HG03469 (cell line): ENCODE measurements at regions not wholly inside any gene's neighbourhood (a gene's known extent, or its start where the extent isn't known, plus 50 kb on each side); places are given as distances from the start of the nearest gene placed in this dataset.
A peak's percentile ranks its signal among the peaks of the same experiment; 100 is the strongest.
"Not testable (repeated sequence)": the region's sequence is repeated elsewhere in the genome, so short reads cannot be mapped to it uniquely, and the experiment has no call there.

Experiments
- ATAC-seq: cut with Tn5 transposase; IDR thresholded peaks from one replicate; pipeline ENCODE4 v1.9.1; 2021; ENCODE audit warnings: mild to moderate bottlenecking, moderate library complexity, moderate number of reproducible peaks; ENCODE audit not compliant: unreplicated experiment

DNA sequence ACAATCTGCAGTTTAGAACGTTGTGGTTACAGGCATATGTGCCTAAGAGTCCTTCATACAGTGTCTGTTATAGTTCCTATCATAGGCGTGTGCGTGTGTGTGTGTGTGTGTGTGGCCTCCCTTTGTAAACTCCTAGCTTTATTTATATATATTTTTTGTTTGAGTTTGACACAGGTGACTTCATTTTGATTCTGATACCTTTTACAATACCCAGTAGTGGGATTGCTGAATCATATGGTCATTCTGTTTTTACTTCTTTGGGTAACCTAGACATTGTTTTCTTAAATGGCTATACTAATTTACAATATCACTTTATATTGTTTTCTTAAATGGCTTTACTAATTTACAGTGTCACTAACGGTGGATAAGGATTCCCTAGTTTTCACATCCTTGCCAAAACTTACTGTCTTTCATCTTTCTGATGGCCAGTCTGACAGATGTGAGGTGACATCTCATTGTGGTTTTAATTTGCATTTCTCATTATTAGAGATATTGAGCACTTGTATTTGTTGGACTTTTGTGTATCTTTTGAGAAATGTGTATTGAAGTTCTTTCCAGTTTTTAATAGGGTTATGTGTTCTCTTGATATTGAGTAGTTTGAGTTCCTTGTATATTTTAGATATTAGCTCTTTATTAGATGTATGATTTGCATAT lies 211.1 kb upstream of the NUDT6 start:
- peak; percentile 51 for ATAC-seq

DNA sequence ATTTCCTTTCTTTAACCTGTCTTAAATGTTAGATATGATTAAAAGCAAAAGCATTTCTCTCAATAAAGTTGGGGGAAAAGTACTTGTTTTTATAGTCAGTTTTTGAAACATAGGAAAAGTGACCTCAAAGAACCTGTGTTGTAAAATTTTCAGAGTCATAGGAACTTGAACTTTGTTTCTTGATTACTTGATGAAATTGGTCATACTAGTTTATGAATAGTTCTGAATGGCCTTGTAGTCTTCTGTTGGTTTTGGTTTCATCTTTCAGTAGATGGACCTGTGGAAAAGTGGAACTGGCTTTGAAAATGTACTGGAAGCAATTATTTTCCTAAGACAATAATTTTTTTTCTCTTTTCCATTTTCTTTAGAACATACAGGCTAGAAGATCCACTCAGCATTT lies 222.2 kb upstream of the NUDT6 start:
- no peak for ATAC-seq

- ATAC-seq, result no peak
These were observed 236.2 kb upstream of the NUDT6 start for GRCh38 chr4:123158576-123158975.

DNA sequence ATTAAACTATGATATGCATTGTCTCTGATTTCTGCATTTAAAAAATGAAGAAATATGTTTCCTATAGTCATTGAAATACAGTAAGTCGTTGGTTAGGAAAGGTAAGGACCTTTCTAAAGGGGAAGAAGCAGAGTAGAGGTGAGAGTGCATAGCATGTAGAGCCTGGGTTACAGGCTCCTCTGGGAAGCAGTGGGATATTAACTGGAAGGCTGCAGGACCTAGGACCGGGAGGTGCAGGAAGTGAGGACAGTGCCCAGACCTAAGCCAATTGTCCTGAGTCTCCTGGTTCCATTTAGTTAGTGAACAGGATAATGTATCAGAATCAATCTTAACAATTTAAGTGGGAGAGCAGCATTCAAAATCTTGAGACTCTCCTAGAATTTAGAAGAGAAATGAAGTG lies 237.1 kb upstream of the NUDT6 start:
- no peak for ATAC-seq

DNA sequence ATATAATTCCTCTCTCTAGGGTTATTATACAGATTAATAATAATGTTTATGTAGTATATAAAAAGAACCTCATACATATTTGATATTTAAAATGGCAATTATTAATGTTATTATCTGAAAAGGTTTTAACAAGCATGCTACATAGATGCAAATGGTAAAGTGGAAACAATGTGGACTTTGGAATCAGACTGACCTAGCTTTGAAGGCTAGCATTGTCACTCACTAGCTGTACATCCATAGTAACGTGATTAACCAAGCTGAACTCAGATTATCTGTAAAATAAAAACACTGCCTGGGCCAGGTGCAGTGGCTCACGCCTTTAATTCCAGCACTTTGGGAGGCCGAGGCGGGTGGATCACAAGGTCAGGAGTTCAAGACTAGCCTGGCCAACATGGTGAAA lies 233.7 kb upstream of the SPRY1 start:
- no peak for ATAC-seq

DNA sequence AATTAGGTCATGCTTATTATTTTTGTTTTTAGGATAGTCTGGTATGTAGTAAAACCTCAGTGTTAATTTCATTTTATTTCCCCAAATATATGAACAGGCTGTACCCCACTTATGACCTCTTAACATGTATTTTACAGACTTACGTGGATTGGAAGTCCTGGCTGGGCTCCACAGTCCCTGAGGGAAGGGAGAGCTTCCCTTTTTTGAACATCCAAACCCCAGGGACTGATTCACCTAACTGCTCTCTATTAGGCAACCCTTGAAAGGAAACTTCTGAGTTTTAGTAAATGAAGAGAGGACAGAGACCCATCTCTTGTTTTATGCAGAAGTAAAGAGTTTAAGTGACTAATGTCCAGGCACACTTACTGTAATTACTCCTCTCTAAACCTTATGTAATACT lies 233.1 kb upstream of the SPRY1 start:
- ATAC-seq, result no peak

DNA sequence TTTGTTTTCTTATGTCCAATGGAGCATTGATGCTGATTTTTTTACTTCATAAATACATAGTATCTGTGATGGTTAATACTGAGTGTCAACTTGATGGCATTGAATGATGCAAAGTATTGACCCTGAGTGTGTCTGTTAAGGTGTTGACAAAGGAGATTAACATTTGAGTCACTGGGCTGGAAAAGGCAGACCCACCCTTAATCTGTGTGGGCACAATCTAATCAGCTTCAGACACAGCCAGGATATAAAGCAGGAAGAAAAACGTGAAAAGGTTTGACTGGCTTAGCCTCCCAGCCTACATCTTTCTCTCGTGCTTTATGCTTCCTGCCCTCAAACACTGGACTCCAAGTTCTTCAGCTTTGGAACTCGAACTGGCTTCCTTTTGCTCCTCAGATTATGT lies 230.6 kb upstream of the SPRY1 start:
- ATAC-seq, result no peak

DNA sequence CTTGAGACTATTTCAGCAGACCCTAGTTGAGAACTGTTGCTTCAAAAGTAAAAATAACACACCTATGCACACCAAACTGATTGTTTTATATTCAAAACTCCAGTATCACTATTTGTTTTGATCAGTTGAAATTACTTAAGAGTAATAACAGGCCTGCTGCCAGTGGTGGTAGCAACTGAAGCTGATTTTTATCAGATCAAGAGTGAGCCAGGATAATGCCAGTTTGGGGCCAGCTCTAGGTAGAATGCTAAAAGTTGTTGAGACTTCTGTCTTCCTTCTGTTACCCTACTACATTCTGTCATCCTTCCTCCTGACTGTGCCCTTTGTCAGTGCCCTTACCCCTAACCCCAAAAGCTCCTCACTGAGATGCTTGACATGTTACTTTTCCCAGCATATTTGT lies 228.7 kb upstream of the SPRY1 start:
- no peak for ATAC-seq

- ATAC-seq, result no peak
These were observed 227.8 kb upstream of the SPRY1 start for GRCh38 chr4:123168812-123169211.

DNA sequence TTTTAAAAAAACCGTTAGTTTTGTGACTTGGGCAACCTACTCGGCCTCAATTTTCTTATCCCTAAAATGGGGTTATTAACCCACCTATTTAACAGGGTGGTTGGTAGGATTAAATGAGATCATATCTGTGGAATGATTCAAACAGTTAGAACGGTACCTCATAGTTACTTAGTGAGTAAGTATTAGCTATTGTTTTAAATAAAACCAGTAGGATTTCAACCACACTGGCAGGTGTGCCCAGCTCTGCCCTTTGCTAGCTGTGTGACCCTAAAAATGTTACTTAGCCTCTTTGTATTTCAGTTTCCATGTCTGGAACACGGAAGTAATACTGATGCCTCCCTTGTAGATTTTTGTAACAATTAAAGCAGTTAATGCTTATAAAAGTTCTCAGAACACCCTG lies 225.8 kb upstream of the SPRY1 start:
- ATAC-seq, result no peak

- no peak for ATAC-seq
These were observed 220.0 kb upstream of the SPRY1 start for GRCh38 chr4:123176605-123177004.

DNA sequence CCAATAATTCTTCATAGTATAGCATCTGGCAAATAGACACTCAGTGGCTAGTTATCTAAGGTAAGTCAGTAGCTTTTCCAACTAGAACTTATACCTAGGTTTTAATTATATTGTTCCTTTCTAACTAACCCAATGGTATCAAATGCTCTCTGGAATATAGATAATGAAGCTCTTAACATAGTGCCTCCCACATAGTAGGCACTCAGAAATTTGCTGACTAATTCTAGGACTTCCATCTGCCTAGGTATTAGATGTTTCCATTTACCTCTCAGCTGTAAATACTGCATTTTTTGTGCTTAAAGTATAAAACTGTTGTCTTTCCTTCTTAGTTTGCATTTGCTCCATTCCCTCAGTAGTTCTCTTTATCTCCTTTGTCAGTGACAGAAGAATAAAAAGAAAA lies 214.3 kb upstream of the SPRY1 start:
- ATAC-seq, result no peak

DNA sequence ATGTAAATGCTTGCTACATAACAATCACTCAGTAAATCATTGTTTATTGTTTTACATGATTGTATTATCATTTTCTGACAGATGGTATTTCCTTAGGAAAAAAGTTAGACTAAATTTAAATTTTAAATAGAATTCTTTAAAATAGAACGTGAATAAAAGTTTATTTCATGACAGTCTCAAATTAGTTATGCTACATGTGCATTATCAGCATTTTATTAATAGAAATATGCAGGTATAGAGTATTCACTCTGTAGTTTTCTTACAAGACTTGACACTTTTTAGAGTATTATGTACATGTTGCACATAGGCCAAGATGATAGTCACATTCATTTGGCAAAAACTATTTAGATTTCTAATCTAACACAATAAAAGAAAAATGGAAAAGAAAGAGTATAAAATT lies 213.3 kb upstream of the SPRY1 start:
- ATAC-seq, result no peak

DNA sequence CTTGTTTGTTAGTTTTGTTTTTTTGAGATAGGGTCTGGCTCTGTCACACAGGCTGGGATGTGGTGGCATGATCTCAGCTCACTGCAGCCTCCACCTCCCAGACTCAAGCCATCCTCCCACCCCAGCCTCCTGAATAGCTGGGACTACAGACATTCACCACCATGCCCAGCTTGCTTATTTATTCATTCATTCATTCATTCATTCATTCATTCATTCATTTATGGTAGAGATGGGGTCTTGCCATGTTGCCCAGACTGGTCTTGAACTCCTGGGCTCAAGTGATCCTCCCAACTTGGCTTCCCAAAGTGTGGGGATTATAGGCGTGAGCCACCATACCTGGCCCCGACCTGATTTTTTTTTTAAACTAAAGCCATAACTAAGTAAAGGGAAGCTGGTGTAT lies 212.8 kb upstream of the SPRY1 start:
- not testable (repeated sequence) for ATAC-seq

DNA sequence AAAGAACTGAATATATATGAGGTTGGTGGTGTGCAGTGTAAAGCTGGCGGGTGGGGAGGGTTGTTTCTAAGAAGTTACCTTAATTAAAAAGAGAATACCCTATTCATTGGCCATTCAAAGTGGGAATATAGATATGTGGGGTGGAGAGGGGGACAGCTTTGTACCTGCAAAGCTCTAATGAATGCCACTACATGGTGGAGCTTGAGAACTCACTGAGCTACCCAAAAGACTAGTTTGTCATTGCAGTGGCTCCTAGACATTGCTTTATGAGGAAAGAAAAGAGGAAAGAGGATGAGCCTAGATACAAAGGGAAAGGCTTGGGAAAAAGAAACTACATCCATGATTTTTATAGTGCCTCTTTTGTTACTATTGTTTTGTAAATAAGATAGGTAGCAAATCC lies 209.9 kb upstream of the SPRY1 start:
- ATAC-seq, result no peak

DNA sequence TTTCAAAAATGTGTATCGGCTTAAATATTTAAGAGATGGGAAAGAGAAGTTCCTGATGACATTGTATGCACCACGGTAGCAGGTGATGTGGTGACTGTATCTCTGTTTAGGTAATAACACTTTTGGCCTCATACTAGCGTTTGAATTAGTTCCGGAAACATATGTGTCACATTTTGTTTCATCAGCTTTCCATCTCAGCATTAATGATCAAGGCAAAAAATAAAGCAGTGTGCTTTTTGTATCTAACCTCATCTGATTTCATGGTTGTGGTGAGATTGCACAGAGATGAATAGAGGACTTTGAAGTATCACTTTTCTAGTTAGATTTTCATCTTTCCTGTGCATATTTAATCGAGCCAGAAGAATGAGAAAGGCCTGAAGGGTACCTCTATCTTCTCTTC lies 206.4 kb upstream of the SPRY1 start:
- no peak for ATAC-seq

DNA sequence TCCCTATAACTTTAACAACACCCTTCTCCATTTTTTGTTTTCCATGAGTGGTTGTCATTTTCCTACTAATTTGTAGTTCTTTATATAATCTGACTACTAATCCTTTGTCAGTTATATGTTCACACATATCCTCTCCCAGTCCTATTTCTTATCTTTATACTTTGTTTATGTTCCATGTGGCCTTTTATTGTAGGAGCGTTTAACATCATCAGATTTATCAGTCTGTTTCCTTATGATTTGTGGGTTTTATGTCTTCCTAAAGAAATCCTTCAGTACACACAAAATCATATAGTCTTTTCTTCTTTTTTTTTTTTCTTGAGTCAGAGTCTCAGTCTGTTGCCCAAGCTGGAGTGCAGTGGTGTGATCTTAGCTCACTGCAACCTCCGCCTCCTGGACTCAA lies 204.9 kb upstream of the SPRY1 start:
- ATAC-seq, result no peak

GRCh38 chr4:123193802-123194367 lies 202.7 kb upstream of the SPRY1 start:
- ATAC-seq, result no peak

DNA sequence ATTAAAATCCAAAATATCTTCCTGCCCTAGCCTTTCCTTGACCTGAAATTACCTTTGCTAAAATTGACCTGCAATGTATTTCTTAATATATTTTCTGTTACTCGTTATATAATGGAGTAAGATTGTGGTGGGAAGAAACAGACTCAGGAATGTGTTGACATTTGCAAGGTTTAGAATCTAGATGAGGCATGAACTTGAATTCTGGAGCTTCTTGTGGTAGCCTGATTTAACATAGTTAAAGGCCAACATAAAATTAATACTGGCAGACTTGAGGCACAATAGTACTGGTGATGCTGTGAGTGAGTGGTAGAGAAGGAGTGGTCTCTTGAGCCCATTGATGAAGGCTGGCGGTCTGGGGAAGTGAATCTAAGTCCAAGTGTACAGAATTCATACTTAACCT lies 197.9 kb upstream of the SPRY1 start:
- ATAC-seq, result no peak

- ATAC-seq, result no peak
These were observed 196.3 kb upstream of the SPRY1 start for GRCh38 chr4:123200051-123200940.

DNA sequence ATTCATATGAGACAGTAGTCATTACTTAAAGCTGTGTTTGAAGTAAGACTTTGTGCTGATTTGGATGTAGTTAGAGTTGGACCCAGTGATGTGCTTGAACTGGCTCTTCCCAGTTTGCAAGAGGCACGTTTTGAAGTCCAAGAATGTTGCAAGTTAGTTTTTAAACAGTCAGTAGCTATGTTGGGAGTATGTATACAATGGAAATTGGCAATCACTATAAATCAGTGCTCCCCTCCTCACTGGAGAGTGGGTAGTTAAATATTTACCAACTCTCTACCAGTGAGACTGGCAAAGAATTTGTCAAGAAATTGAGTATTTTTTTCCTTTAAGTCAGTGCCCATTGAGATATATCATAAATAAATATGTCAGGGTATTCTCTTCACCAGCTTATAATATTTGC lies 191.9 kb upstream of the SPRY1 start:
- no peak for ATAC-seq

DNA sequence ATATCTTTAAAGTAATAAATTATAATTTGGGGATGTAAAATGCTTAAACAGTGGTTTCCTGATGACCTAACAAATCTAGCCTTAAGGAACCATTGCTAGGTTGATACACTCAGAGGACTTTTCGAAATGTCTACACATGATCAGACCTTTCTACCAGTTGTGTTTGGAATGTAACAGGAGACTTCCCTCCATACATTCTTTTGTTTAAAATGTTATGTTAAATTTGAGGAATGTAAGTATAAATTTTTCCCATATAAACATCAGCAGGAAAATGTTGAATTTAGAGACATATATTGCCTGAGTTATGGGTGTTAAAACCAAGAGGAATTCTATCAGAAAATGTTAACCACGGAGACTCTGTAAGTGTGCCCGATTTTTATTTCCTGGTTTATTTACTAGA lies 190.6 kb upstream of the SPRY1 start:
- ATAC-seq, result no peak
